ENCODE measurements at regions not wholly inside any gene's neighbourhood (a gene's known extent, or its start where the extent isn't known, plus 50 kb on each side); places are given as distances from the start of the nearest gene placed in this dataset.

DNA sequence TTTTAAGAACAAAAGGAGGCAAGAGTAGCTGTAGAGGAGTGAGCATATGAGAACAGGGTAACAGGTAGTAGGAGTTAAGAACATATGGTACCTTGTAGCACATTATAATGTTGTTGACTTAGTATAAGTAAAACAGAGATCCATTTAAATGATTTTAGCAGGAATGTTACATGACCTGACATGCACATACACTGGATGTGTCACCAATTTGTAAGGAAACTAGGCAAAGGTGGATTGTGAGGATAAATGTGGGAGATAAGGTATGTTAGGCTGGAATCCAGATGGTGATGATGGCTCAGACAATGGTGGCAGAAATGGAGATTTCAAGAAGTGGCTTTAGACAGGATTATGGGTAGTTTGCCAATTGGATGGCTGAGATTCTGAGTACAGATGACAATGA is 443.1 kb upstream of the DAB2 start:
- no peak for FAIRE-seq

DNA sequence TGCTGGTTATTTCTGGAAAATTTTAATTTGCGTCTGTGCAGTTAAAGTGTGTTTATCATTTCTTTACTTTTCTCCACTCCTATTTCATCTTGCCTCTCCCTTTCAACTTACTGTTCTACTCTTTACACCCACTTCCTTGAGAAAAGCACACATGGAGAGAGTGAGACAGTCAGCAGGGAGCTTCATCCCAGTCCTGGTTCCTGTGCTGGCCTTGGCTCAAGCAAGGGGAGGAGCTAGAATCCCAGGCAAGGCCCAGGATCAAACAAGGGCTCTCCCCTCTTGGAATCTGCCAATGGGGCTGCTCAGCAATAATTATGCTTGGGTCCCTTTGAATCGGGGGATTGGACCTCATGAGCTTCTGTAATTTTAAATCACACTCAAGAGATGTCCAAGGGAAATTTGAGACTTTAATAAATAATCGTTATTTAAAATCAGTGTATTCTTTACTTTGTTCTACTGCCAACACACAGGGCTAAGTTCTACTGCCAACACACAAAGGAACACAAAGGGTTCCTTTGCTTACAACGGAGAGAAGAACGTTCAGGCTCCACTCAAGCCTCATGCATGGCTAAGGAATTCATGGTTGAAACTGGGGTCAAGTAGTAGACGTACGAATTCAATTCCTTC is 439.3 kb upstream of the DAB2 start:
- H3K9me3 ChIP-seq (ENCODE audit: control insufficient read depth in 2 of 2, insufficient read depth in 1 of 2, low read depth in 1 of 2, low read length in 1 of 2), result no peaks in the 10 kb centered on the region
- no peaks in the 10 kb centered on the region for H3K27me3 ChIP-seq (ENCODE audit: control insufficient read depth in 3 of 3, insufficient read depth in 3 of 3, low read length in 3 of 3)
- H3K36me3 ChIP-seq (ENCODE audit: control insufficient read depth in 3 of 3, insufficient read depth in 2 of 3, low read depth in 1 of 3, low read length in 3 of 3), result no peaks in the 10 kb centered on the region
- no peak overlapping the region for H3K27ac ChIP-seq (ENCODE audit: low read depth in 1 of 3, low read length in 2 of 3)
- 82 to 86% (median 84%) methylated on average over 7 of the region's 7 CpGs for WGBS, 3 donors
- no peak for FAIRE-seq
- no peak overlapping the region for H3K4me3 ChIP-seq (ENCODE audit: low read depth in 1 of 3, low read length in 3 of 3)
- DNase-seq, result no peak
- H3K4me1 ChIP-seq (ENCODE audit: control insufficient read depth in 3 of 3, insufficient read depth in 2 of 3, low read depth in 1 of 3, low read length in 2 of 3), result no peaks in the 10 kb centered on the region

More for the DNA sequence above, 443.1 kb upstream of the DAB2 start:
- H3K9me3 ChIP-seq (ENCODE audit: control insufficient read depth in 2 of 2, insufficient read depth in 1 of 2, low read depth in 1 of 2, low read length in 1 of 2), result no peaks in the 10 kb centered on the region
- no peaks in the 10 kb centered on the region for H3K27me3 ChIP-seq (ENCODE audit: control insufficient read depth in 3 of 3, insufficient read depth in 3 of 3, low read length in 3 of 3)
- H3K4me1 ChIP-seq (ENCODE audit: control insufficient read depth in 3 of 3, insufficient read depth in 2 of 3, low read depth in 1 of 3, low read length in 2 of 3), result no peaks in the 10 kb centered on the region
- H3K4me3 ChIP-seq (ENCODE audit: low read depth in 1 of 3, low read length in 3 of 3), result no peak overlapping the region
- H3K36me3 ChIP-seq (ENCODE audit: control insufficient read depth in 3 of 3, insufficient read depth in 2 of 3, low read depth in 1 of 3, low read length in 3 of 3), result no peaks in the 10 kb centered on the region
- no peak for DNase-seq
- no peak overlapping the region for H3K27ac ChIP-seq (ENCODE audit: low read depth in 1 of 3, low read length in 2 of 3)

DNA sequence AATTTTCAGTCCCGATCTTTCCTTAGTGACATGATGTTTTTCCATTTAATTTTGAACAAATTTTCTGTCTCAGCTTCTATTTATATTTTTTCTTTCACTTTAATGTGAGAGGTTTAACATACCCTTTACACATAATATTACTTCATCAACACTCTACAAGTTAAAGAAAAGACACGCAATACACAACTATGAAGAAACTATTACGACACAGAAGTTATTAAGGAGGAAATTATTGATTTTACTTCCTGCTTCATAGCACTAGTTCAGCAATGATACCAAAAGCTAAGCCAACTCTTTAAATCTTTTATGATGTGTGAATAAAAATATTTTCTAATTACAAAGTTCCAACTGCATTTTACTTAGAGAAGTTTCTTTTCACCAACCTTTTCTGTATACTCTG is 432.3 kb upstream of the DAB2 start:
- 60 to 81% (median 68%) methylated on average over 3 of the region's 3 CpGs for WGBS, 3 donors
- H3K27ac ChIP-seq (ENCODE audit: low read depth in 1 of 3, low read length in 2 of 3), result no peak overlapping the region
- H3K4me1 ChIP-seq (ENCODE audit: control insufficient read depth in 3 of 3, insufficient read depth in 2 of 3, low read depth in 1 of 3, low read length in 2 of 3), result no peaks in the 10 kb centered on the region
- H3K4me3 ChIP-seq (ENCODE audit: low read depth in 1 of 3, low read length in 3 of 3), result no peak overlapping the region
- no peaks in the 10 kb centered on the region for H3K36me3 ChIP-seq (ENCODE audit: control insufficient read depth in 3 of 3, insufficient read depth in 2 of 3, low read depth in 1 of 3, low read length in 3 of 3)
- H3K27me3 ChIP-seq (ENCODE audit: control insufficient read depth in 3 of 3, insufficient read depth in 3 of 3, low read length in 3 of 3), result no peaks in the 10 kb centered on the region
- FAIRE-seq, result peak; percentile 33
- H3K9me3 ChIP-seq (ENCODE audit: control insufficient read depth in 2 of 2, insufficient read depth in 1 of 2, low read depth in 1 of 2, low read length in 1 of 2), result no peaks in the 10 kb centered on the region
- no peak for DNase-seq

DNA sequence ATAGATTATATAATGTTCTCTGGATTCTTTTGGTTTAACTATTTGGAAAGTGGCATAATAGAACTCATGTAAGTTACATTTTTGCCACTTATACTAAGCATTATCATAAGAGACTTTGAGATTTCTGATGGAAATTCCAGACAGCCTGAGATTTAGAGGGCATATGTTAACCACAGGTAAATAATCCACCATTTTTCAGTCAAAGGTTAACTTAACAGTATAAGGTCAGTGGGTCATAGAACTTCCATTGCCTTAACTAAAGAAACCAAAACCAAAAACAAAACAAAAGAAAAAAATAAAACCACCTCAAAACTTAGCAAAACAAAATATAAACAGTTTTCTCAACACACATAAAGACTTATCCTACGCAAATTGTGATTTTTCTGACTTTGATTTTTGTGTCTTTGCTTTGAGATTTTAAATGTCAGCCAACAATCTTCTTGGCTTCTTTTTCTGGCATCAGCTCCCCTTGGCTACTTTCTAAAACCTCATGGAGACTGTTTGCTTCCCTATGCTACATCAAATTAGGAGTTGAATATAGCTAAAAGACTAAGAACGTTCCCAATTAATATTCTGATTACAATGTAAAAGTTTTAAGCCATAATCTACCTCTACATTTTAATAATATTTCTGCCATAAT is 430.1 kb upstream of the DAB2 start:
- FAIRE-seq, result no peak
- Histone ChIP-seq H3K4me3 (ENCODE audit: low read depth in 1 of 3, low read length in 3 of 3) (no peak overlapping the region), H3K4me1 (ENCODE audit: control insufficient read depth in 3 of 3, insufficient read depth in 2 of 3, low read depth in 1 of 3, low read length in 2 of 3) (no peaks in the 10 kb centered on the region), H3K27ac (ENCODE audit: low read depth in 1 of 3, low read length in 2 of 3) (no peak overlapping the region), H3K9me3 (ENCODE audit: control insufficient read depth in 2 of 2, insufficient read depth in 1 of 2, low read depth in 1 of 2, low read length in 1 of 2) (no peaks in the 10 kb centered on the region), H3K36me3 (ENCODE audit: control insufficient read depth in 3 of 3, insufficient read depth in 2 of 3, low read depth in 1 of 3, low read length in 3 of 3) (no peaks in the 10 kb centered on the region), H3K27me3 (ENCODE audit: control insufficient read depth in 3 of 3, insufficient read depth in 3 of 3, low read length in 3 of 3) (no peaks in the 10 kb centered on the region)
- 73 to 82% (median 79%) methylated on average over 2 of the region's 2 CpGs for WGBS, 3 donors
- peak in 1 of 2 donors; percentile 1 for DNase-seq

DNA sequence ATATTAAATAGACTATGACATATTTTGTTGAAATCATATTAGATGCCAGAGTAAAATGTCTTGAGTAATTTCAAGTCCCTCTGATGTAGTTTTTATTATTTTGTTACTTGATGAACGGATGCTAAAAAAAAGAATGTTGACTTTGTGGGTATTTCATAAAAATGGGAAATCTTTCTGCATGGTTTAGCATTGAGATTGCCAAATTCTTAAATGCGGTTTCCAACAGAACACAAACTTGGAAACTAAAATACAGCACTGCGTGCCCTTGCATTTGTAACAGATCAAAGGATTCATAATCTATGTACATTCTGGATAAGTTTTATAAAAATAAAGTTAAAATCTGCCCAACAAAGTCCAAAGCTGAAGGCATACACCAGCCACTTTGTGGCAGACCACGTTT is 425.5 kb upstream of the DAB2 start:
- no peak for FAIRE-seq

DNA sequence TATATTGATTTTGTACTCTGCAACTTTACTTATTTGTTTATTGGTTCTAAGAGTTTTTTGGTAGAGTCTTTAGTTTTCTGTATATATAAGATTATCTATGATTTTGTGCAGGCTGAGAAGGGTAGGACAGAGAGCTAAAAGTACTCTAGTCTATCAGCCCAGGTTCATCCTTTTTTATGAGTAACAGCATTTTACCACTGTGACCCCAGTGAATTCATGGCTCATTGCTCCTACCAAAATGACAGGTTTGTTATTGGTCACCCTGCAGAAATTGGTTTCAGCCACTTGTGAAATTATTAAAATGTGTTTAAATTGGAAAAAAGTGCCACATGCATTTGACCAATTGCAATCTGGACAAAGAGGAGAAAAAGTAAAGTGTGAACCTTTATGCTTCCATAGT is 421.4 kb upstream of the DAB2 start:
- no peak overlapping the region for H3K4me3 ChIP-seq (ENCODE audit: low read depth in 1 of 3, low read length in 3 of 3)
- H3K36me3 ChIP-seq (ENCODE audit: control insufficient read depth in 3 of 3, insufficient read depth in 2 of 3, low read depth in 1 of 3, low read length in 3 of 3), result no peaks in the 10 kb centered on the region
- FAIRE-seq (no peak), DNase-seq (no peak)
- H3K27me3 ChIP-seq (ENCODE audit: control insufficient read depth in 3 of 3, insufficient read depth in 3 of 3, low read length in 3 of 3), result no peaks in the 10 kb centered on the region
- no peak overlapping the region for H3K27ac ChIP-seq (ENCODE audit: low read depth in 1 of 3, low read length in 2 of 3)
- H3K9me3 ChIP-seq (ENCODE audit: control insufficient read depth in 2 of 2, insufficient read depth in 1 of 2, low read depth in 1 of 2, low read length in 1 of 2), result no peaks in the 10 kb centered on the region
- no peaks in the 10 kb centered on the region for H3K4me1 ChIP-seq (ENCODE audit: control insufficient read depth in 3 of 3, insufficient read depth in 2 of 3, low read depth in 1 of 3, low read length in 2 of 3)

More for the DNA sequence above, 425.5 kb upstream of the DAB2 start:
- Histone ChIP-seq H3K4me1 (ENCODE audit: control insufficient read depth in 3 of 3, insufficient read depth in 2 of 3, low read depth in 1 of 3, low read length in 2 of 3) (no peaks in the 10 kb centered on the region), H3K27me3 (ENCODE audit: control insufficient read depth in 3 of 3, insufficient read depth in 3 of 3, low read length in 3 of 3) (no peaks in the 10 kb centered on the region), H3K9me3 (ENCODE audit: control insufficient read depth in 2 of 2, insufficient read depth in 1 of 2, low read depth in 1 of 2, low read length in 1 of 2) (no peaks in the 10 kb centered on the region), H3K27ac (ENCODE audit: low read depth in 1 of 3, low read length in 2 of 3) (no peak overlapping the region), H3K4me3 (ENCODE audit: low read depth in 1 of 3, low read length in 3 of 3) (no peak overlapping the region), H3K36me3 (ENCODE audit: control insufficient read depth in 3 of 3, insufficient read depth in 2 of 3, low read depth in 1 of 3, low read length in 3 of 3) (no peaks in the 10 kb centered on the region)
- WGBS, 3 donors, result 75 to 81% (median 76%) methylated on average over 4 of the region's 4 CpGs
- no peak for DNase-seq

DNA sequence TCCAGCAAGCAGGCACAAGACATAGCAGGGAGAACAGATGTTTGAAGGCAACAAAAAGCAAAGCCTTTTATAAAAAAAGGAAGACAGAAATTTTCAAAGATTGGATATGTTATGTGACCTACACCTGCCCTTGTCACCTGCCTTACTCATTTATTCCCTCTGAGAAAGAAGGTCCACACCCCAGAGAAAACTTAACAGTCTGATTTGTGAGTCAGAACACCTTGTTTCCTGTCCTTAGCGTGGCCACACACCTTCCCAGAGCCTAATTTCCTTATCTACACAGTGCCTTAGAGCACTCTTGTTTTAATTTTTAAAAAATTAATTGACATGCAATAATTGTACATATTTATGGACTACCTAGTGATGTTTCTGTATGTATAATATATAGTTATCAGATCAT is 419.0 kb upstream of the DAB2 start:
- DNase-seq (no peak), FAIRE-seq (no peak)
- Histone ChIP-seq H3K4me3 (ENCODE audit: low read depth in 1 of 3, low read length in 3 of 3) (no peak overlapping the region), H3K36me3 (ENCODE audit: control insufficient read depth in 3 of 3, insufficient read depth in 2 of 3, low read depth in 1 of 3, low read length in 3 of 3) (no peaks in the 10 kb centered on the region), H3K27ac (ENCODE audit: low read depth in 1 of 3, low read length in 2 of 3) (no peak overlapping the region), H3K27me3 (ENCODE audit: control insufficient read depth in 3 of 3, insufficient read depth in 3 of 3, low read length in 3 of 3) (no peaks in the 10 kb centered on the region), H3K4me1 (ENCODE audit: control insufficient read depth in 3 of 3, insufficient read depth in 2 of 3, low read depth in 1 of 3, low read length in 2 of 3) (no peaks in the 10 kb centered on the region), H3K9me3 (ENCODE audit: control insufficient read depth in 2 of 2, insufficient read depth in 1 of 2, low read depth in 1 of 2, low read length in 1 of 2) (peaks cover 0 to 6% of the 10 kb centered on the region in 2 donors)
- 21 to 52% (median 34%) methylated on average over 1 of the region's 1 CpG for WGBS, 3 donors

DNA sequence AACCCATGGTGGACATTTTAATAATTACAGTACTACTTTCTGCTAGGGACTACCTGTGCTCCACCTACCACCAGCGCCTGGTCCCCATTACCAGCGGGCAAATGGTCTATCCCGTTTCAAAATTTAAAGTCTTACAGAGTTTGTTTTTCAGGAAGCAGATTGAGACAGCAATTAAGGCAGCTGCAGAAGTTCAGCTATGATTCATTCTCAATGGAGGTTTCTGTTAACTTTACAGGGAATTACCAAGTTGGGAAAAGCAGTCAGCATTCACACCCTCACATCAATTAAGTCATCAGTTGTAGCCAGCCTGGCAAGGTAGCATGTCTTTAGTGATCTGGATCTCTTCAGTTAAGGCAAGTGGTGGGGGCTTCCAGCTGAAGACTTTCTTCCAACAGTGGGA is 410.6 kb upstream of the DAB2 start:
- DNase-seq (no peak), FAIRE-seq (no peak)
- H3K27ac ChIP-seq (ENCODE audit: low read depth in 1 of 3, low read length in 2 of 3), result no peak overlapping the region
- H3K9me3 ChIP-seq (ENCODE audit: control insufficient read depth in 2 of 2, insufficient read depth in 1 of 2, low read depth in 1 of 2, low read length in 1 of 2), result peaks cover 0 to 6% of the 10 kb centered on the region in 2 donors
- H3K36me3 ChIP-seq (ENCODE audit: control insufficient read depth in 3 of 3, insufficient read depth in 2 of 3, low read depth in 1 of 3, low read length in 3 of 3), result no peaks in the 10 kb centered on the region
- no peak overlapping the region for H3K4me3 ChIP-seq (ENCODE audit: low read depth in 1 of 3, low read length in 3 of 3)
- 81 to 84% (median 82%) methylated on average over 3 of the region's 3 CpGs for WGBS, 3 donors
- H3K4me1 ChIP-seq (ENCODE audit: control insufficient read depth in 3 of 3, insufficient read depth in 2 of 3, low read depth in 1 of 3, low read length in 2 of 3), result no peaks in the 10 kb centered on the region
- H3K27me3 ChIP-seq (ENCODE audit: control insufficient read depth in 3 of 3, insufficient read depth in 3 of 3, low read length in 3 of 3), result no peaks in the 10 kb centered on the region

DNA sequence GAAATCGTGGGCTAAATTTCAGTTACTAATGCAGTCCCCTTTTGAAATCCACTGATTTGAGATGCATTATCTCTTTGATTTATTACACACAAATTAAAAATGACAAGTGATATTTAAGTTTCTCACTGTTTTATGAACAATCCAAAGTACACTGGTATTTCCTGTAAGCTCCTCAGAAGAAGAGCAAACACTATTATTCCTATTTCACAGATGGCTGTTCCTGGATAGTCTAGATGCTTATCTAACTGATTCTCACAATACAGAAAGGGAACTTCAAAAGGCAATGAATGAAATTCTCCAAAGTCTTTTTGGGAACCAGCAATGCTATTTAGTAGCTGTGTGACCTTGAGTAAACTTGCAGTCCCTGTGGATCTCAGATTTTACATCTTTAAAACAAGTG is 404.7 kb upstream of the DAB2 start:
- Histone ChIP-seq H3K27ac (ENCODE audit: low read depth in 1 of 3, low read length in 2 of 3) (no peak overlapping the region), H3K27me3 (ENCODE audit: control insufficient read depth in 3 of 3, insufficient read depth in 3 of 3, low read length in 3 of 3) (no peaks in the 10 kb centered on the region), H3K9me3 (ENCODE audit: control insufficient read depth in 2 of 2, insufficient read depth in 1 of 2, low read depth in 1 of 2, low read length in 1 of 2) (no peaks in the 10 kb centered on the region), H3K36me3 (ENCODE audit: control insufficient read depth in 3 of 3, insufficient read depth in 2 of 3, low read depth in 1 of 3, low read length in 3 of 3) (no peaks in the 10 kb centered on the region), H3K4me1 (ENCODE audit: control insufficient read depth in 3 of 3, insufficient read depth in 2 of 3, low read depth in 1 of 3, low read length in 2 of 3) (no peaks in the 10 kb centered on the region), H3K4me3 (ENCODE audit: low read depth in 1 of 3, low read length in 3 of 3) (no peak overlapping the region)
- FAIRE-seq (no peak), DNase-seq (no peak)
- 53 to 65% (median 65%) methylated on average over 1 of the region's 1 CpG for WGBS, 3 donors
